ENCODE measurements at regions not wholly inside any gene's neighbourhood (a gene's known extent, or its start where the extent isn't known, plus 50 kb on each side); places are given as distances from the start of the nearest gene placed in this dataset.
"Not testable (repeated sequence)": the region's sequence is repeated elsewhere in the genome, so short reads cannot be mapped to it uniquely, and the experiment has no call there.

DNA sequence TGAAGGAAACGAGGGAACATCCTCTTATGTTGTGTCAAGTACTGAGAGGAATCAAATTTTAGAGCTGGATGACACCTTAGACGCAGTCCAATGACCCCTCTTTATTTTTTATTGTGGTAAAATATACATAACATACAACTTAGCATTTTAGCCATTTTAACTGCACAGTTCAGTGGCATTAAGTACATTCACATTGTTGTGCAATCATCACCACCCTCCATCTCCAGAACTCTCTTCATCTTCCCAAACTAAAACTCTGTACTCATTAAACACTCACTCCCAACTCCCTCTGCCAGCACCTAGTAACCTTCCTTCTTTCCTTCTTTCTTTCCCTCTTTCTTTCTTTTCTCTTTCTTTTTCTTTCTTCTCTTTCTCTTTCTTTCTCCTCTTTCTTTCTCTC lies 97.2 kb upstream of the SLC24A4 start:
- no peak overlapping the region for H3K4ac ChIP-seq (ENCODE audit: low read depth, low read length)
- ChIA-PET CTCF (interaction anchor here (0.7 kb wide), 1 partner anchor 959 kb away, joined by 3 read pairs; the partner anchor contains the start of genes LYSET and MOAP1), POLR2A (ENCODE audit: unreplicated experiment) (no interaction called here)
- H3K36me3 ChIP-seq (ENCODE audit: control insufficient read depth, insufficient read depth, low read length) = no peaks in the 10 kb centered on the region
- H3K27me3 ChIP-seq (ENCODE audit: control insufficient read depth, insufficient read depth, low read length) = 0 out of 2 replicates have a peak, but pooled peaks cover 1% of the 10 kb centered on the region
- no peak overlapping the region for H2BK5ac ChIP-seq (ENCODE audit: low read depth, low read length, poor library complexity, severe bottlenecking)
- H4K5ac ChIP-seq (ENCODE audit: low read depth, low read length) = no peak overlapping the region
- no peak for DNase-seq
- no peak overlapping the region for H2AK5ac ChIP-seq (ENCODE audit: low read depth, low read length)
- ATAC-seq (ENCODE audit: low read depth) = no peak
- TF ChIP-seq FOS (IDR thresholded peaks at IDR 0.05; ENCODE audit: low read depth, low read length) = no peak
- peak; percentile 71 for TF ChIP-seq CEBPB (IDR thresholded peaks at IDR 0.05; ENCODE audit: low read depth, low read length)
- TF ChIP-seq MAFK (IDR thresholded peaks at IDR 0.05; ENCODE audit: low read depth, low read length) = no peak
- no peaks in the 10 kb centered on the region for H3K79me1 ChIP-seq (ENCODE audit: low read depth in 1 of 2, low read length in 2 of 2)
- no peak overlapping the region for H3K14ac ChIP-seq (replicated peaks; ENCODE audit: low read depth, low read length)
- no peaks in the 10 kb centered on the region for H3K9me1 ChIP-seq (ENCODE audit: insufficient read depth, low read length)
- no peaks in the 10 kb centered on the region for H3K9me3 ChIP-seq (ENCODE audit: control insufficient read depth, insufficient read depth, low read length)
- WGBS, 2 experiments (ENCODE audit: extremely low coverage in 2 of 2, insufficient read length in 1 of 2) = no CpG with 5 or more reads among the region's 2 CpGs
- H3K4me1 ChIP-seq (ENCODE audit: control insufficient read depth, insufficient read depth, low read length) = no peaks in the 10 kb centered on the region
- no peak overlapping the region for H3K18ac ChIP-seq (ENCODE audit: low read depth, low read length)
- H4K91ac ChIP-seq (ENCODE audit: insufficient read depth, low read depth, low read length) = no peak overlapping the region
- no peak overlapping the region for H3K4me2 ChIP-seq (ENCODE audit: low read depth, low read length)
- no peak overlapping the region for H3K56ac ChIP-seq (ENCODE audit: extremely low read depth, insufficient read depth, low read length)
- no peak overlapping the region for H3K23ac ChIP-seq (ENCODE audit: low read depth, low read length)
- in situ Hi-C loops (cut with MboI; ENCODE audit: low sequenced_read_pairs) (no loop called here), dilution Hi-C loops (cut with HindIII; ENCODE audit: low sequenced_read_pairs, unreplicated experiment) (no loop called here), intact Hi-C loops (cut with micrococcal nuclease) (no loop called here)
- no peak overlapping the region for H4K8ac ChIP-seq (ENCODE audit: low read depth in 2 of 2, low read length in 2 of 2)
- no peak overlapping the region for H3K9ac ChIP-seq (ENCODE audit: low read depth, low read length)
- H2AFZ ChIP-seq (replicated peaks; ENCODE audit: low read length, poor library complexity) = no peak overlapping the region
- no TSS peak for BruUV-seq (replicated peaks)
- no peak overlapping the region for H2BK120ac ChIP-seq (ENCODE audit: low read depth, low read length)
- H2AK9ac ChIP-seq (replicated peaks; ENCODE audit: low read depth, low read length, poor library complexity) = no peak overlapping the region
- no peaks in the 10 kb centered on the region for H4K20me1 ChIP-seq (ENCODE audit: insufficient read depth, low read length)
- no peak overlapping the region for H3K4me3 ChIP-seq (ENCODE audit: insufficient read depth, low read depth, low read length)
- H3K27ac ChIP-seq (ENCODE audit: insufficient read depth, low read length) = no peak overlapping the region
- H2BK20ac ChIP-seq (ENCODE audit: low read depth, low read length) = no peak overlapping the region
- no peak overlapping the region for H2BK15ac ChIP-seq (ENCODE audit: low read depth, low read length)

DNA sequence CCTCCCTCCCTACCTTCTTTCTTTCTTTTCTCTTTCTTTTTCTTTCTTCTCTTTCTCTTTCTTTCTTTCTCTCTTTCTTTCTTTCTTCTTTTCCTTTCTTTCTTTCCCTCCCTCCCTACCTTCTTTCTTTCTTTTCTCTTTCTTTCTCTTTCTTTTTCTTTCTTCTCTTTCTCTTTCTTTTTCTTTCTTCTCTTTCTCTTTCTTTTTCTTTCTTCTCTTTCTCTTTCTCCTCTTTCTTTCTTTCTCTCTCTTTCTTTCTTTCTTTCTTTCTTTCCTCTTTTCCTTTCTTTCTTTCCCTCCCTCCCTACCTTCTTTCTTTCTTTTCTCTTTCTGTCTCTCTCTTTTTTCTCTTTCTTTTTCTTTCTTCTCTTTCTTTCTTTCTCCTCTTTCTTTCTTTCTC lies 96.8 kb upstream of the SLC24A4 start:
- DNase-seq; H4K8ac ChIP-seq (ENCODE audit: low read depth in 2 of 2, low read length in 2 of 2); H4K20me1 ChIP-seq (ENCODE audit: insufficient read depth, low read length); H2BK20ac ChIP-seq (ENCODE audit: low read depth, low read length); H2BK5ac ChIP-seq (ENCODE audit: low read depth, low read length, poor library complexity, severe bottlenecking); H3K27ac ChIP-seq (ENCODE audit: insufficient read depth, low read length); H2BK15ac ChIP-seq (ENCODE audit: low read depth, low read length); in situ Hi-C loops (cut with MboI; ENCODE audit: low sequenced_read_pairs); H3K4ac ChIP-seq (ENCODE audit: low read depth, low read length); CTCF ChIA-PET; H3K56ac ChIP-seq (ENCODE audit: extremely low read depth, insufficient read depth, low read length); dilution Hi-C loops (cut with HindIII; ENCODE audit: low sequenced_read_pairs, unreplicated experiment); H3K4me2 ChIP-seq (ENCODE audit: low read depth, low read length); H3K9me3 ChIP-seq (ENCODE audit: control insufficient read depth, insufficient read depth, low read length); H2BK120ac ChIP-seq (ENCODE audit: low read depth, low read length); H4K91ac ChIP-seq (ENCODE audit: insufficient read depth, low read depth, low read length); BruUV-seq (replicated peaks); intact Hi-C loops (cut with micrococcal nuclease); H2AK5ac ChIP-seq (ENCODE audit: low read depth, low read length); H3K4me3 ChIP-seq (ENCODE audit: insufficient read depth, low read depth, low read length); H3K27me3 ChIP-seq (ENCODE audit: control insufficient read depth, insufficient read depth, low read length); H3K23ac ChIP-seq (ENCODE audit: low read depth, low read length); H3K9ac ChIP-seq (ENCODE audit: low read depth, low read length); H3K4me1 ChIP-seq (ENCODE audit: control insufficient read depth, insufficient read depth, low read length); H2AK9ac ChIP-seq (replicated peaks; ENCODE audit: low read depth, low read length, poor library complexity); H3K18ac ChIP-seq (ENCODE audit: low read depth, low read length); H2AFZ ChIP-seq (replicated peaks; ENCODE audit: low read length, poor library complexity); POLR2A ChIA-PET (ENCODE audit: unreplicated experiment); H3K36me3 ChIP-seq (ENCODE audit: control insufficient read depth, insufficient read depth, low read length); H3K79me1 ChIP-seq (ENCODE audit: low read depth in 1 of 2, low read length in 2 of 2); H3K14ac ChIP-seq (replicated peaks; ENCODE audit: low read depth, low read length); ATAC-seq (ENCODE audit: low read depth); H3K9me1 ChIP-seq (ENCODE audit: insufficient read depth, low read length); H4K5ac ChIP-seq (ENCODE audit: low read depth, low read length): not testable (repeated sequence)
